NCI-H1048 (cell line): ENCODE measurements at regions not wholly inside any gene's neighbourhood (a gene's known extent, or its start where the extent isn't known, plus 50 kb on each side); places are given as distances from the start of the nearest gene placed in this dataset.
"Not testable (repeated sequence)": the region's sequence is repeated elsewhere in the genome, so short reads cannot be mapped to it uniquely, and the experiment has no call there.

Experiments used
- DNase-seq: peaks from one replicate; lab custom pipeline; 2025; lab: John Stamatoyannopoulos, UW

DNA sequence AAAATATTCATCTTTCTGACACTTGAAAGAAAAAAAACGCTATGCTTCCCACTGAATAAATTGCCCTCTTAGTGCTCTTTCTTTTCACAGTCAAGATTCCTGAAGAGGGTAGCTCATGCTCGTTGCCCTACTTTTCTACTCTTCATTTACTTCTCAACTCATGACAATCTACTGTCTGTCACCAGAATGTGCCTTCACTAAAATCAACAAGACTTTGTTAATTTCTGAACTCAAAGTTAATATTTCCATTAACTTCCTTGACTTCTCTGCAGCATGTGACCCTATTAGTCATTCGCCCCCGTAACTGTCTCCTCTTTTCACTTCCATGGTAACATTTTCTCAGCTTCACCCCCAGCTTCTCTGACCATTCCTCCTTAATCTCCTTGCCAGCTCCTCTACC is 98.9 kb upstream of the MAPRE2 start:
- DNase-seq = no peak

DNA sequence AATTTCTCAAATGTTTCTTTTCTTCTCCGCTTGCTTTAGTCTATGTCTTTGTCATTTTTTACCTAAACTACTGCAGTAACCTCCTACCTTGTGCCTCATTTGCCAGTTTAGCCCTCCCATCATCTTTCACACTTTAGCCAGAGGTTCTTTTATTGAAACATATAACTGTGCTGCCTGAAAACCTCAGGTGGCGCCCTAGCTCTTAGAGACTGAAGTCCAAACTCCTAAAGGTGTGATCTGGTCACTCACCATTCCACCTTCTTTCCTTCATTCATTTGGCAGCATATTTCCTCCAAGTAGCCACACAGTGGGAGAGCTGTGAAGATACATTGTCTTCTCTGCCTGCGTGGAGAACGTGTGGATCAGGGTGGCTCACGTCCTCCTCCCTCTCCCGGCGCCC is 98.2 kb upstream of the MAPRE2 start:
- no peak for DNase-seq

DNA sequence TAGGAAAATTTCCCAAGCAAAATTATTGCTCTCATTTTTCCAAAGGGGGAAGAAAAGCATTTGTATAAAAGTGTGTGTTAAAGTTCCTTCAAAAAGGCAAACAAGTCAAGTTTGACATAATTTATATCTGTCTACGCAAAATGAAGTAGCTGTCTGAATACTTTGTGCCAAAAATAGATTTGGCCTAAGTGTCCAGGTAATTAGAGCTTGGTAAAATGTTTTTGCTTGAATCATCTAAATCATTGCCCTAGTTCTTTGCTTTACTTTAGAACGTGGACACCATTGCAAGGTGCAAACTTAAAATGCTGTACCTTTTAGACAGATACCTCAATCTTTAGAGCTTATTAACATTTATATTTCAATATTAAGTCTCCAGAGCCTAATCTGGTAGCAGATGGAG is 97.6 kb upstream of the MAPRE2 start:
- DNase-seq = no peak

DNA sequence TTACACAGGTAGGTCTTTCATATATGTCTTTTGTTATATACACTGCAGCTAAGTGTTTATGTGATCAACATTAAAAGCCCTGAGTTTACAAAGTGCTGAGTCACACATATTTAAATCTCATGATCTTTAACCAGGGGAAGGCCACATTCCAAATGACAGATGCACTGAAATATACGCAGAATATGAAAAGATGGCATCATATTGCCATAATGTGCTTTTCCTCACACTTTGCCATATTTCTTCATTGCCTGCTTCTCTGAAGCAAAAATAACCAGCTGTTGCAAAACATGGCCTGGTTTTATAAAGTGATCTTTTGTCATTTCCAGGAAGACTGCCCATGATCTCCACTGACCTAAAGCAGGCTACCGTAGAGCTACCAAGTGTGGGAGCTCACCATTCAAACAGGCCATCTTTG is 93.5 kb upstream of the MAPRE2 start:
- no peak for DNase-seq

DNA sequence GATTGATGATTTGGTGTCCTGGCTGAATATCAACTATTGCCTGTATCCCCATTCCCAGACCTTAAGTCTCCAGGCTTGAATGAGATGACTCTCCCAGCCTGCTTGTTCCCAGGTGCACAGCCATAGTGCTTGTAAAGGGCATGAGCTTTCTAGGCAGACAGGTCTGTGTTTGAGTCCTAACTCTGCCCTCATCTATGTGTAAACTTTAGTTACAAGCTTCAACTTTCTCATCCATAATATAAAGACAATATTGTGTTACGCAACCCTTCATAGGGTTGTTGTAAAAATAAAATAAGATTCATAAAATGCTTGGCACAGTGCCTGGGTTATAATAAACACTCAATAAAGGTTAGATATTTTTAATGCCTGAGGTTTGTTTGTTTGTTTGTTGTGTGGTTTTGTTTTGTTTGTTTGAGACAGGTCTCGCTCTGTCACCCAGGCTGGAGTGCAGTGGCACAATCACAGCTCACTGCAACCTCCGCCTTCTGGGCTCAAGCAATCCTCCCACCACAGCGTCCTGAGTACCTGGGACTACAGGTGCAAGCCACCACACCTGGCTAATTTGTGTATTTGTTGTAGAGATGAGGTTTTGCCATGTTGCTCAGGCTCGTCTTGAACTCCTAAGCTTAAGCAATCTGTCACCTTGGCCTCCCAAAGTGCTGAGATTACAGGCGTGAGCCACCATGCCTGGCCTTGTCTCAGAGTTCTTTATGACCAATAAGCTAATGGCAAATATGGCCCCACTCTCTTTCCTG is 89.4 kb upstream of the MAPRE2 start:
- DNase-seq = no peak

DNA sequence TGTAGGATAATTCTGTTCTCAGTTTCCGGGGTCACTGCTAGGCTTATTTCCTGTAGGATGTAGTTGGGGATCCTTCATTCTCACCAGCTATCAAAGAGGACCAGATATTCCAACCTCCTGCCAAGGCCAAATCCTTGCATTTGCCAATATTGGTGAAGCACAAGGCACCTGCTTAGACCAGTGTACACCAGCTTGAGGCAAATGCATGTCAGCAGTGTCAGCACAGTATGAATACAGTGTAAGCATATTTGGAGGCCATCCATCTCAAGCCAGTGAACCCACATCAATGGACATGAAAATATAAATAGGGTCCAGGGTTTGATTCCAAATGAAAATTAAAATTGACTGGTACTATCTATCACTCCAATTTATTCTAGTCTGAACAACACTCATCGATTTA is 88.0 kb upstream of the MAPRE2 start:
- DNase-seq = no peak

DNA sequence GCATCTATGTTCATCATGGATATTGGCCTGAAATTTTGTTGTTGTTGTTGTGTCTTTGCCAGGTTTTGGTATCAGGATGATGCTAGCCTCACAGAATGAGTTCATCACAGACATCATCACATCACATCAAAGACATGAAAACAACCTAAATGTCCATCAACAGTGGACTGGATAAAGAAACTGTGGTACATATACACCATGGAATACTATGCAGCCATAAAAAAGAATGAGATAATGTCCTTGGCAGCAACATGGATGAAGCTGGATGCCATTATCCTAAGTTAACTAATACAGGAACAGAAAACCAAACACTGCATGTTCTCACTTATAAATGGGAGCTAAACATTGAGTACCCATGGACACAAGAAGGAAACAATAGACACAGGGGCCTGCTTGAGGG is 85.7 kb upstream of the MAPRE2 start:
- DNase-seq = not testable (repeated sequence)

DNA sequence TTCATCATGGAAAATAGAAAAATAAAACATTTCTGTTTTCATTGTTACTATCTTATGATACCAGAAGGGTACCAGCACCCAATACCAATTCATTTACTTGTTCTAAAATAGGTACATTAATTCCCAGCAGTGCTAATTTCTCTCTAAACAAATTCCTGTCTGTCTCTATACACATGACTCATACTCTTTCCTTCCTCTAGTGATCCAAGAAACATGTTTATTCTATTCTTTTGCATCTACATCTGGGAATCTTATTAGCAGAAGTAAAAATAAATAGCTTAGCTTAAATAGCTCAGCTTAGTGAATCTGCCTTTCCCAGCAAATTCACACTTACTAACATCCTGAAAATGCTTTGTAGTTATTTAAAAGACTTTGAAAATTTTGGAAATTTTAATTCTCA is 84.5 kb upstream of the MAPRE2 start:
- DNase-seq = no peak

DNA sequence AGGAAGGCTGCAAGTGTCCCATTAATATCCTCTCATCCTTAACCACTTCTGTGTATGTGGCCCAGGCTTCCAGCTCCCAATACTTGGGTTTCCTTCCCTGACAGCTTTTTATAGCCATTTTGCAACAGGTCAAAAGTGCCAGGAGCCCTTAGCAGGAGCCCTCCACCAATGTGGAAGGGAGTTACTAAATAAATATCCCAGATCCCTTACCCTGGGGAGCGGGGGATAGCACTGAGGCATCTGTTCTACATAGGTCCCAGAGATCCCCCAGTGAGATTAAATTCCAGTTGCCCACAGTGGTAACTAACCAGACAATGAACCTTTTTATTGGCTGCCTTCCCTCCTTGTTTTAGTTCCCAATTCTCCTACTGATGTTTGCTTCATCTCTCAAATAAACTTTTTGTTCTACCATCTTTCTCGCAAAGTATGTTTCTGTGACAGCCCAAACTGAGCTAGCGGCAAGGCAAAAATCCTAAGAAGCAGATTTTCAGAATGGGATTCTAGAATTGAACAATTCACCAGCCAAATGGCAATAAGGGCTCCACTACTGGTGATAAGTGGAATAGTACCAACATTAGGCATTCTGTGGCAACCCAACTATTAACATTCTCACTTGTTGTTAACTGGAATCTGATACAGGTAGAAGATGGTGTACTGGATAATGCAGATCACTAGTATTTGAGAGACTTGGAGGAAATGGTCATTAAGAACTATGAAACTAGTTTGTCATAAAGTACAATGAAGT is 83.9 kb upstream of the MAPRE2 start:
- no peak for DNase-seq

DNA sequence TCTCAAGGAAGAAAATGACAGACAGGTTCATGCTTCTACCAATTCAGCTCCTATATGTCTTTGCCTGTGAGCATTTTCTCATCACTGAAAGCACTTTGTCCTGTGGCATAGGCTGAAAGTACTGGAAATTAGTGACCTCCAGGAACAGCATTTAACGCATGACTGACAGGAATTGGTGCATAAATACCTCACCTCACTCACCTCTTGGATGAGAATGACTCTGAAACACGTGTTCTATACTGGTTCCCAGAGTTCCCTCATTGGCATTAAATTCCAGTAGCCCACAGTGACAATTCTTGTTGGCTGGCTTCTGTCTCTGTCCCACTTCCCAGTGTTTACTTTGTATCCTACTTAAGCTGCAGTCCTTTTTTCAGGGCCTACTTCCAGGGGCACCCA is 83.4 kb upstream of the MAPRE2 start:
- DNase-seq = no peak

DNA sequence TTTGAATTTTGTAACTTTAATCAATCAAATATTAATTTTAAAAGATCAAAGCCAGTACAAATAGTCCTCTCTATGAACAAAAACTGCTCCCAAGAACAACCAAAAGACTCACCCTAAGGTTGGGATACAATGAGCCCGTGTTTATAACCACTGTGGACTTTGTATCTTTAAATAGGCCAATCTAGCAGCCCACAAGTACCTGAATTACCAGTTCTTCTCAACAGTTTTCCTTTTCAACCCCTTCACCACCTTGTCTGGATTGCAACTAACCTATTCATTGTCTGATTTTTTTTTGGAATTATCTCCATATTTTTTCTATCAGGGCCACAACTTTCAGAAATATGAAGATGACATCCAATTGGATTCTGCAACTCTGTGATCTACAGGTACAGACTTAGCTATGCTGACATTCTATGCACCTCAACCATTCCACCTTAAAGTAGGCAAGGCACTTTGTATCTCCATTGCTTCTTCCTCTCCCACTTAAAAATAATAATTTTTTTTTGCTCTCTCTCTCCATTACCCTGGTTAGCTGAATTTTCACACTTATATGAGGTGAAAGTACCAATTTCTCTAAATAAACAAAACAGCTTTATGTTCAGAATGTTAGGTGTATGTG is 81.9 kb upstream of the MAPRE2 start:
- DNase-seq = no peak

DNA sequence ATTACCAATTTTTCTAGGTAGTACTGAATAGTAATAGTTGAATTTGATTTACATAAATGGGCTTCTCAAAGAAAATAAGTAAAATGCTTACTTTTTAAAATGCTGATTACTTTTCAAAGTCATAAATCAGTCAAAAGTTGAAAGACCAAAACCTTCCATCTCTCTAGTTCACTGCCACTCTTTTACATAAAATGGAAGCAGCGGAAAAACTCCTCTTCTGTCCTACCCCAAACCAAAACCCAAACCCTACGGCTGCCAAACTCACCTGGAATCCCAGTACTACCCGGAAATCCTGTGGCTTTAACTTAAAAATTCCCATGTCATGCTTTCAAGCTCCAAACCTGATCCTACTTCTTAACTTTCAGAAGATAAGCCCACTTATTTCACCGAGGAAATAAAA is 81.2 kb upstream of the MAPRE2 start:
- DNase-seq = no peak

DNA sequence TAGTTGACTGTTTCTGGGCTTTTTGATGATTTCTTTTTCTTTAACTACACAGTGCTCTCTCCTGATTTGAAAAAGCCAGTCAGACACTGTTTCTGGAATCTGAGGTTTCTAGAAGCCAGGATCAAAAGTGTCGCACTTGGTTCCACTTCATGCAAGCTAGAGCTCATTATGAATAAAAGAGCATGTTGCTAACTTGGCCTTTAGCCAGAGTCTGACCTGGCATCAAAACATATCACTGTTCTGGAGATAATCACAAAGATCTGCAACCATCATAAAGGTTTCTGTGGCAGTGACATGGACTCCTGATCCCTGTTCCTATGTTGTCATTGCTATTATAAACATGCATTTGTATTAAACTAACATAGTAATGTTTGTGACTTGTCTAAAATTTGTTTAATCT is 76.1 kb upstream of the MAPRE2 start:
- no peak for DNase-seq

DNA sequence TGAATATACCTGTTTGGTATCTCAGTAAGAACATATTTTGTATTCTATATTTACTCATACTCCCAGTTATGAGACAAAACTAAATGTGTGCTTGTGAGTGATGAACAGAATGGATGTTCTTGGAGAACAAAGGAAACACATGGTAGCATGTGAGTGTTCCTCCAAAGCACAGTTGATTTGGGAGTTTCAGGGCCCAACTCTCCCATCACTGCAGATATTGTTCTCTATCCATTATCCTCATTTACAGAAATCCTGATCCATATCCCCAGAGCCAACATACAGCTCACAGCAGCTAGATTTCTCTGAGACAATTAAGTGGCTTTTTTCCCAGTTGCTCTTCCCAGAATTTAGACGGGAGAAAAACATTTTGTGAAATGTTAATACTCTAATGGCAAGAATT is 75.6 kb upstream of the MAPRE2 start:
- DNase-seq = no peak

DNA sequence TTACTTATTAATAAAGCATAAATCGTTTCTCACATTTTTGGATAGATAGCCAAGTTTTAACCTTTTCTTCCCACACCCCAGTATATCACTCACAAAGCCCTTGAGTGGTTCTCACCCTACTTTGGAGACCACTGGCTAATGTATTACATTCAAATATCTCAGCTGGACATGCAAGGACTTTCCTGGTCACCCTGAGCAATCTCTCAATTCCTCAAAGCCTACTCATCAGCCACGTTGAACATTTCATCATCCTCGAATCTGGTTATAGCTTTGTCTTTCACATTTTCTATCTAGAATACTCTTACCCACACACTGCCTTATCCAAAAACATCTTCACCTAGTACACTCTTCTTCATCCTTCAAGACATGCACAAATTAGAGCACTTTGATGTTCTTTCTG is 71.1 kb upstream of the MAPRE2 start:
- DNase-seq = no peak

DNA sequence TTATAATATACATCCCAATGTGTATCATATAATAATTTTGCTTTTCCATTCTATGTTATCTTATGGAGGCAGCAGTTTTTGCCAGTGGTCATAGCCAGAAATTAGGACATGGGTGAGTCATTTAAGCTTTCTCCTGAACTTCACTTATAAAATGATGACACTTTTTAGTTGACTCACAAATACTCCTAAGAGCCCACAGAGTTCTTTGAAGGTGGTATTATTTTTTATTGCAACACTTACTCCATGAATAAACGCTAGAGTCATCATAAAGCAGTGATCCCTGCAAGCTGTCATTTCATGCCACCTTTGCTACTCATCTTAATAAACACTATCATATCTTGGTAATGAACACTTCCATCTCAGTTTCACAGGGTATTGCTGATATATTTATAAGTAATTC is 69.9 kb upstream of the MAPRE2 start:
- DNase-seq = no peak

DNA sequence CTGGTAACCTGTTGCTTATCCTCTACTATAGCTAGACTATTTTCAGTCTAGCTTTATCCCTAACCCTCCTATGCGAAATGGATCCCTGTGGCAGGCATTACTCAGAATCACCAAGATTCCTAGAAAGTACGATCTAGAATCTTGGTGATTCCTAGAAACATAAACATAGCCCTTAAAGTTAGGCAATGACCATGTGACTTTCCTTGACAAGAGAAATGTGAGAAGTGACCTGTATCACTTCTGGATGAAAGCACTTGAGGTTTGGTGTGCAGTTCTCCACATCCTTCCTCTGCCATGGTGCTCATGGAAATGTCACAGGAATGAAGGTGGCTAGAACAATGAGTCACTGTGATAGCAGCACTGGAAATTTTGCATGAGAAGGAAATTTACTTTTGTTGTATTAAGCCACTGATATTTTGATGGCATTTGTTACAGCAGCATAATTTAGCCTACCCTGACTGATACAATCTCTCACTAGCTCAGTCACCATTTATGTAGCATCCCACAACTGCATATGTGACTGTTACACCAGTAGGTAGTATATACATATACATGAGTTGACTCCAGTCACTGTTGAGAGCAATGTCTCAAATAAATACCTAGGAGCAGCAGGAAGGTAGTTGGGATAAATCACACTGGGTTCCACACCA is 68.3 kb upstream of the MAPRE2 start:
- no peak for DNase-seq

DNA sequence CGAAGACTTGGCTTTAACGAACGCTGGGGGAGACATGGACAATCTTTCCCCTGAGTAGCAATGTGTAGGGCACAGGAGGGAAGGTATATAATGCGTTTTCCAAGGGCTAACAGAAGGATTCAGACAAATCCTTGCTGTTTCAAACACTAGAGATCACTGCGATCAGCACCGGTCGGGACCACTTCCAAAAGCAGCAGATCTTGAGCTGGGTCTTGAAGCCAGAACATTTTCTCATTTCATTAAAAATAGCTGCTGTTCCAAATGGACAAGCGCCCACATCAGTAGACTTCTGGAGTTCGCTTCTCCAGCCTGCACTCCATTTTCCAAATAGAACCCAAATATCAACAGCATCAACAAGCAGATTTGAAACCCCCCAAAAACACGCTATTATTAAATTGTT is 65.1 kb upstream of the MAPRE2 start:
- DNase-seq = no peak

DNA sequence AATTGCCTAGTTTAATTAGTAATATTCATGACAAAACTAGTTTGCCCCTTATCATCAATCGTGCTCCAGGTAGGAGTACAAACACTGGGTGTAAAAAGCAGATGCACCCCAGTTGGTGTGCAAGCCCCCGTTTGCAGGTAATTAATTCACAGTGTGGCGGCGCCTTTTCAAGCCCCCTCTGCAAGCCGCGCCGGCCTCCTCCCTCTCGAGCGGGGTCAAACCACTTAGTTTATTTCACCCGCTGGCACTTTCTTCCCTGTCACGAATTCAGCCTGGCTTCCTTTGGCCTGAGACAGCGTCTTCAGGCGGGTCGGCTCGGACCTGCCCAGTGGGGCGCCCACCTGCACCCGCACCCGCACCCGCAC is 64.7 kb upstream of the MAPRE2 start:
- DNase-seq = no peak

DNA sequence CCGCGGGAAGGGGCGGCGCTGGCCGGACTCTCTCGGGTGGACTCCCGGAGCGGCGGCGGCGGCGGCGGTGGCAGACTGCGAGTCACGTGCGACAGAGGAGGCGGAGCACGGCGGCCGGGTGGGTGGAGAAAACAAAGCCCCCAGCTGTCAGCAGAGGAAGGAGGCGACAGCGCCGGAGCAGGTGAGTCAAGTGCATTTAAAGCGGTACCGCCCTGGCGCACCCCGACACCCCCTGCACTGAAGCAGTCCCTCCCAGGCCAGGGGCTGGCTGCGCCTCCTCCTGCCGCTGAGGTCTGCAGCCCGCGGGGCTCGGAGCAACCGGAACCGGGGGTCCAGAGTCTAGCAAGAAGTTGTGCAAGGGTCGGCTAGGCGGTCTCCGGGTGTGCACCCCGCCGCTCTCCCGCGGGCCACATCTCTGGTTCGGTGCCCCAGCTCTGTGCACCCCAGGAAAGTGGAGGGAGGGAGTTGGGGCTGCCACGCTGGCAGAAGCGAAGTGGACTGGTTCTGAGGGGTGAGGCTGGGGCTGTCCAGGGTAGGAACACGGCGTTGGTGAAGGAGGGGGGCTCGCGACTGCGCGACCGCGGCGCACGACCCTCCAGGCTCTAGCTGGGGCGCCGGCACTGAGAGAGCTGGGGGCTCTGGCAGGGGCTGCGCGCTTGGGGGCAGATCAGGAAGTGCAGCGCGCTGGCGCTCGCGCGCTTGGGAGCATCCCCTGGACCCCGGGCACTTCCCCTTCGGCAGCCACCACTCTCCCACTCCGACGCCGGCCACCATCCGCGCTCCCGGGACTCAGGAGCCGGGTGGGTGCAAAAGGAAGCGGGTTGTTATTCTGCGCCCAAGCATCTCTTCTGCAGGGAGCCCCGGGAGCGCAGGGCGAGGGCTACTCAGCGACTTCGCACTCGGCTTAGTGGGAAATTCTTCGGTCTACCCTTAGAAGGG is 64.0 kb upstream of the MAPRE2 start:
- peak; percentile 54 for DNase-seq

DNA sequence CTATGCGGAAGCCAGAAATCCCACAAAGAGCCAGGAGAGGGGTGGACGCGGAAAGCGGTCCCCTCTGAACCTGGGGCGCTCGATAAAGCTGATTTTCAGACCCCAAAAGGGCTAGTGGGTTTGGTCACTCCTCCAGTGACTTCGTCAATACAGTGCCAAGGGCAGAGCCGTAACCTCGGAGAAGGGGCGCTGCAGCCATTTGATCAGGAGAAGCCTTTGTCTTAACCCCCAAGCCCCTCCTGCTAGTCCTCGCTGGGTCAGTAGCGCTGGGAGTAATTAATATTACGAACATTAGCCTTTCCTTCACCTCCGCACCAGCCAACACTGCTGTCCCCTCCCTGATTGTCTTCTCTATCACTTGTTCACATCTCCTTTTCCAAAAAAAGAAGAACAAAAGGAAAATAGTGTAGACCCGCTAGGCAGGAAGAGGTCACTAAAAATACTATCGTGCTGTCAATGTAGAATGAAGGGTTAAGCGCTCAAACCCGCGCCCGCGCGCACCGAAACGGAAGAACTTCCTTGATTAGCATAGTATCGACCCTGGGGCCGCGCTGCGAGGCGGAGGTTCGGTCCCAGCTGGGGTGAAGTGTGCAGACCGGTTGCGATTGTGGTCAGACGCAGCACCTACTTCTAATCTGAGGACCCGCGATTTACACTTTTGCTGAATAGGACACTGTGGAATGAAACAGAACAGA is 63.2 kb upstream of the MAPRE2 start:
- DNase-seq = no peak
